8988T (cell line): ENCODE measurements at regions not wholly inside any gene's neighbourhood (a gene's known extent, or its start where the extent isn't known, plus 50 kb on each side); places are given as distances from the start of the nearest gene placed in this dataset.

ENCODE experiments used
- DNase-seq: peaks from one replicate; pipeline ENCODE4 v3.0.0; 2011

DNA sequence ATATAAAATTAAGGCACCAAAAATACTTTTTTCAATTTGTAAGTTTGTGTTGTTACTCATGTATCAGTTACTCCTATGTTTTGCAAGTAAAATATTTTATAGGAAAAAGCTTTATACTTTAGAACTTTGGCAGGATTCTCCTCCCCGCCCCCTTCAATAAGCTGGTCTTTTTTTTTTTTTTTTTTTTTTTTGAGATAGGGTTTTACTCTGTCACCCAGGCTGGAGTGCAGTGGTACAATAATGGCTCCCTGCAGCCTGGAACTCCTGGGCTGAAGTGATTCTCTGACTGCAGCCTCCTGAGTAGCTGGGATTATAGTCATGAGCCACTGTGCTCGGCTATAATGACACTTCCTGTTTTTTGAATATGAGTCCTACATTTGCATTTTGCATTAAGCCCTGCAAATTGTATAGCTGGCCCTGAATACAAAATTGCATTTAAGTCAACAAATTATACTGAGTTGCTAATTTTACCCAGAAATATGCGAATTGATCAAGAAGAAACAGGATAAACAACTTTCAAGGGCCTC lies 192.9 kb downstream of the PIK3R1 start:
- DNase-seq, result no peak

DNA sequence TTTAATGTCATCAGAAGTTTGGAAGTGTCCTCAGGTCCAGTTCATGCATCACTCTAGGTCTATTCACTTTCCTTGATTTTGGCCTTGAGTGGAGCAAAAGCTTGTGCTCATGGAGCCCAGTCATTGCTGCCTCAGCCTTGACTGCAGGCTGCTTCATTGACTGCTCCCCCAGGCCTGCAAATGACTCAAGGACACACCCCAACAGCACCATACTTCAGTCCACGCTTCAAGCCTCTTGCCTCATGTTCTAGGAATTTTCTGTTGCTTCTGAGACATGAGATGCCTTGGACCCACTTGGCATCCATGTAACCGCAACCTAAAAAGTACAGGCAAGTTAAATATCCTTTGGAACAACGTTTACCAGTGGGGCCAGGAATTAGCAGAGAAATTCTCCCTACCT lies 193.7 kb downstream of the PIK3R1 start:
- no peak for DNase-seq

DNA sequence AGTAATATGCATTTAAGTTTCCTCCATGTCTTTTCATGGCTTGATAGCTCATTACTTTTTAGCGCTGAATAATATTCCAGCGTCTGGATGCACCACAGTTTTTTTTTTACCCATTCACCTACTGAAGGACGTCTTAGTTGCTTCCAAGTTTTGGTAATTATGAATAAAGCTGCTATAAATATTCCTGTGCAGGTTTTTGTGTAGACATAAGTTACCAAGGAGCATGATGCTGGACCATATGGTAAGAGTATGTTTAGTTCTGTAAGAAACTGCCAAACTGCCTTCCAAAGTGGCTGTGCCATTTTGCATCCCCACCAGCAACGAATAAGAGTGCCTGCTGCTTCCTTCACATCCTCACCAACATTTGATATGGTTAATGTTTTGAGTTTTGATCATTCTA lies 195.6 kb downstream of the PIK3R1 start:
- DNase-seq, result no peak

DNA sequence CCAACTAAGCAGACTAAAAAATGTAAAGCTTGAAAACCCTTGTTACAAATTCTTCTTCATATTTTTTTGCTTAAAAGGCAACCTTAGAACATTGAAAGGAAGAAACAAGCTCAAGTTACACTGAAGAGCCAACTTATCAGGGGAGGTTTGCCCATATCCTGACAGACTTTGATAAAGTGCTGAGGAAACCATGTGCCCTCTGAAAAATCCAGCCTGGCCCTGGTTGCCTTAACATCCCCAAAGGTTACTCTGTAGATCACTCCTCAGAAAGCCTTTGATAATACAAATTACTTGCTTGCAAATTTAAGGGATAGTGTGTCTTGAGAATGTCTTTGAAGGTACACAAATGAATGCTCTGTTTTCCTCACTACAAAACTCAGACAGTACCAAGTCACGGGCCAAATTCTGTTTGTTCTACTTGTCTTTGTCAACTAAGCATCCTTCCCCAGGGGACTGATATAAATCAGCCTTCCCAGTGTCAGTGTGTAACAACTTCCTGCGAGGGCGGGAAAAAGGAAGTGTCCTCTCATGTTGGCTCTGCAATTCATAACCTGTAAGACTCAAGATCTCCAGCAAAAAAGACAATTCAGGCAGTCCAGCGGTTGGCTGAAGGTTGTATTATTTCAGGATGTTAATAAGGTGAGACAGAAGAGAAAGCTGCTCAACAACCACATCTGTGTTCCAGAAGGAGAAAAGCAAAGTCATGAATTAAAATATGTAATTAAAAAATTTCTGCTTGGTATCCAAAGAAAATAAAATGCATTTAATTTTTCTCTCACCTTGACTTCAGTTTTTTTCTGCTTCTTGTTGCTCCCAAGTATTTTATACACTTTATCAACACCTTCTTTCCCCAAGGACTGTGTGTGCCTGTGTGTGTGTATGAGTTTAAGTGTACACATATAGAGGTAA lies 199.9 kb downstream of the PIK3R1 start:
- no peak for DNase-seq

DNA sequence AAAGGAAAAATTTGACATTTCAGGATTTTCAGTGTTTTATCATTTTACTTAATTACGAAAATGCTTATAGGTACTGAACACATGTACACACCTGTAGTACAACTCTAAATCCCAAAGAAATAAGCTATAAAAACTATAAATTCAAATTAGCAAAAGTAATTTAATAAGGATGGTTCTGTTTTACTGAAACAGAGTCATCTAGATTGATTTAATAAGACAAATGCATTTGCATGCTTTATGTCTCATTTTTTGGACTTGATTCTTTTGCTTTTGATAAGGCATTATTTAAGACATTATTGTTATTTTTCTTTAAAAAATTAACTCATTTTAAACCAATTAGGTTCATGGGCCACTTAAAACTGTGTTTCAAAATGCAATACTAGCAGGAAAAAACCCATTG lies 201.2 kb downstream of the PIK3R1 start:
- no peak for DNase-seq

DNA sequence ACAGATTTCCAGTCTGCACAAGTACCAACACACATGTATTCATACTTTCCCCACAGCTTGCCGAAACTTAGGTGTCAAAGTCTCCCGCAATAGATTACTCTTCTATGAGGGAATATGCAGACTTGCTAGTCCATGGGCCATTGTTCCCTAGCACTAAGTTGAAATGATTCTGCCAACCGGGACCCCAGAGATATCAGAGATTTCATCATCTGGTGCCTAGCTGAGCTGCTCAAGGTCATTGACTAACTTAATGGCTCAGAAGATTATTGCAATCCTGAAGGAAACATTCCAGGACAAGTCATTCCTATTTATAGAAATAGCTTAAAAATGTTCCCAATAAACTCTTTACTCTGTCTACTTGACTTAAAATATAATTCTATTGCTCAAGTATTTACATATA lies 202.6 kb downstream of the PIK3R1 start:
- no peak for DNase-seq

DNA sequence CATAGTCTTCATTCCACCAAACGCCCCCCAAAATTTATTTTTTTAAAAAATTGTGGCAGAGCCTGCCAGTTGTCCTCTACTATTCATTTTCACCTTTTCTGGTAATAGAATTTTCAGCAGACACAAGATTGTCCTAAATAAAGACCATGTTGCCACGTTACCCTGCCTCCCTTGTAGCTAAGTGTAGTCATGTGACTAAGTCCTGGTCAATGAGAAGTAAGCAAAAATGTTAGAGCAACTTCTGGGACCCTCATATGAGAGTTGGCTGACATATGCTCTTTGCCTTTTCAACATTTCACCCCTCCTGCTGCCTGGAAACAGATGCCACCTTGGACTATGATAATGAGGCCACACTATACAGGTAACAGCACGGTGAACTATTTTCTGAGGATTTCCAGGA lies 203.1 kb downstream of the PIK3R1 start:
- DNase-seq, result no peak

DNA sequence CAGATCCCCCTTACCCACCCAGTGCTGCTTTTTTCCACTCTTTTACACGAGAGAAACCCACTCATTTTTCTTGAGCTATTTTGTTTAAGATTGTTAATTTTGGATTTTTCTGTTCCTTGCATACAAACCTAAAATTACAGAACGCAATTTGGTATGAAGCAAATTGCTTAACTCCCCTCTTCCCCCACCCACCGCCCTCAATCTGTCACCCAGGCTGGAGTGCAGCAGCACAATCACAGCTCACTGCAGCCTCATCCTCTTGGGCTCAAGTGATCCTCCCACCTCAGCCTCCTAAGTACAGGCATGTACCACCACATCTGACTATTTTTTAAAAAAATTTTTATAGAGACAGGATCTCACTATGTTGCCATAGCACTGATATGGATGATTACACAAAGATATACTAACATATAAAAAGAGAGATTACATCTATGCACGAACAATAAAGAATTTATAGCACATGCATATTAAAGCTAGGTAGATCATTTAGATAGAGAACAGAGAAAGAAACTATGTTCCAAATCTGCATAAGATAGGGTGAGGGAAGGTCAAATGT lies 203.6 kb downstream of the PIK3R1 start:
- DNase-seq, result no peak

DNA sequence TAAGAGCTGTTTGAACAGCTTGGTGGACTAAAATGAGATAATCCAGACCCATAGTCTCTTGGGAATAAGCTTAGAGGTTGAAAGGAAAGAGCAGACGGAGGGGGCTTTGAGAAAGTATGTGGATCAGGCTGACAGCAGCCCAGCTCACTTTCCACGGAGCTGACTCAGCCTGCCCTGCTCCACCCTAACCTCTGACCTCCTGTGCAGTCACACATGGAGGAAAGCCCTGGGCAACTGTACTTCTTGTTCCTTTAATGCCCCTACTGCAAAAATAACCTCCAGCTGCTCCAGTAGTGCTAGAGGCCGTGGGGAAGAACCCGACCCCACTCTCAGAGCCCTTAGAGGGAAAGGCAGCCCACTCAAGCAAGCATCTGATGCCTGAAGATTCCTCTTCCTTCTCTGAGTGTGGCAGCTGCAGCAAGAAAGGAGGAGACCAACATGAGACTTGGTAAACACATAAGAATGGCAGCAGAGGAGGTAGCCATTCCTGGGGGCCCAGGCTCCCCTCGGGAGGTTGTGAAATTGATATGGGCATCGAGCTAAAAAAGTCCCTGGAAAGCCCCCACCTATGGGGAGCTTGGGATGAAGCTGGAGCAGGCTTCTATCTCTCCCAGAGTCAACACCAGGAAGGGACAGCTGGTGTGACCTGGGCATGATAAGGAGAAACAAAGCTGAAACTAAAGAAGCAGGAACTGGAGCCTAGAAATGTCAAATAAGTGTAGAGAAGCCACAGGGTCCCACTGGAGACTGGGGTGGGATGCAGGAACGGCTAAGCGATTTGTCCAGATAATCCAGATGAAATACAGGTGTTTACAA lies 204.3 kb downstream of the PIK3R1 start:
- no peak for DNase-seq

DNA sequence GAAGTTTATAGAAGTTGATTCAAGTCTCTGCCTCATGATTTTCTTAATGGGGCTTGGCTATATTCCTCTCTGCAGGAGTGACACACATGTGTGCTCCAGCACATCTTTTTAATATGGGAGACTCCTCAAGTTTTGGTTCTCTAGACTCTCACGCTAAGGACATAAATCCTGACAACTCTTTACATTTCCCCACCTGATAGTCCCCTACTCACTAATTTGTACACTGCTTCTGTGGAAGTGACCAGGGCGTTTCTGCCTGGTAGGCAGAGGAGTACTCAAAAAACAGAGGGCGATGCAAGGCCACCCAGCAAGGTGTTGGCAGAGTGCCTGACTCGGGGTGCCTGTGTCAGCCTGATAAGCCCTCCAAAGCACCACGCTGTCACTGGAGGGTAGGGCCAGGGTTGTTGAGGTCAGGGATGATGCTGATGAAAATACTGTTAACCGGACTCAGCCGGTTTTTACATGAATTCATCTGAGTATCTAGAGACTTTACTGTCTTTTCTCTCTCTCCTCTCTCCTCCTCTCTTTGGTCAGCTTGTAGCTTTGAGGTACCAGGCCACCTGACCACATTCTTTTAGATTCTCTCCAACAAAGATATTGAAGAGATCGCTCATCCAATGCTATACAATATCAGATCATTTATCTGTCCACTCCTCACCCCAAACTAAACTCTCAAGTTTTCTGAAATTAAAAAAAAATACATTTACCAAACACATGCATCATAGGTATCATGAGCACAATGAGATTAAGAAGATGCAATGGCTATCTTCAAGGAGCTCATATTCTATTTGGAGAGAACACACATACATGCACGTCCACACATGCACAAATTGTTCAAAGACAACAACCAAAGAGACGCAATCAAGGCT lies 205.2 kb downstream of the PIK3R1 start:
- no peak for DNase-seq

DNA sequence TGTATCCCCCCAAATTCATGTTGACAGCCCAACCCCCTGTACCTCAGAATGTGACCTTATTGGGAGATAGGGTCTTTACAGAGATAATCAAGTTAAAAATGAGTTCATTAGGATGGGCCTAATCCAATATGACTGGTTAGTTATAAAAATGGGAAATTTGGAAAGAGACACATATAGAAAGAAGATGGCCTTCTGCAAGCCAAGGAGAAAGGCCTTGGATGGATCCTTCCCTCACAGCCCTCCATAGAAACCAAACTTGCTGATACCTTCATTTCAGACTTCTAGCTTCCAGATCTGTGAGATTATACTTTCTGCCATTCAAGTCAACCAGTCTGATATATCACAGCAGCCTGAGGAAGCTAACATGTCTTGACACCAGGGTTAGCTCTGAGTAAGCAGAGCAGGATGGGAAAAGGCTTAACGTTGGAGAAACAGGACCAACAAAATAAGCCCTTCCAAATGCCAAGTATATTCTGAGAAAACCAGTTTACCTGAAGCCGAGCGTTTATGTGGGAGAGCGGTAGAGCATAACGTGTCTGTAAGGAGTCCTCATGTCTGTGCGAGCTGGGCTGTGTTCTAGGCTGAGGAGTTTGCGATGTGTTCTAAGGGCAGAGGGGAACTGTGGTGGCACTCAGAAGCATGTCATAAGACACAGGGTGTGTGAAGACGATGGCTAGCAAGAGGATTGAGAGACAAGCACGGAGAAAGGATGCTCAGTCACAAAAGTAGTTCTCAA lies 206.1 kb downstream of the PIK3R1 start:
- DNase-seq, result no peak

DNA sequence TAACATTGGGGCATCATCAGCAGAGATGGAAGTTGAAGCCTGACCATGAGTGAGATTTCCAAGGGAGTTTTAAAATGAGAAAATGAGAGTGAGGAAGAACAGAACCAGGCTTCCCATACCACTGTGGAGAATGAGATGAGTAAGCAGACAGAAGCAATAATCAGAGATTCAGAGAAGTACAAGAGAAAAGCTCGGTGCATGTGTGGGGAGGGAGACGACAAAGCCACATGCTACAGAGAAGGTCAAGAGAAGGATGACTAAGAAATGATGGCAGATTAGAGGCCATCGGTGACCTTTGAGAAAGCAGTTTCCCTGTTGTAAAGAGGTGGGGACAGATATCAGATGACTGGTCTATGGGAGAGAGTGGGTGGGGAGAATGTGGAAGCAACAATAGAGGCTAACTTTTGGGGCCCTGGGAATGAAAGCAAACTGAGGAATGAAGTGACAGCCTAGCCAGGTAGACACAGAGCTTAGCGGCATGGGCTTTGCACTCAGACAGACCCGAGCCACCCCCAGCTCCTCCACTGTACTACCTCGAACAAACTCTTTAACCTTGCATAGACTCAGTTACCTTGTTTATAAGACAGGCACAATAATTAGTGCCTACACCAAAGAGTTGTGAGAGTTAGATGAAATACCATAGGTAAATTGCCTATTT lies 207.7 kb downstream of the PIK3R1 start:
- DNase-seq, result no peak

DNA sequence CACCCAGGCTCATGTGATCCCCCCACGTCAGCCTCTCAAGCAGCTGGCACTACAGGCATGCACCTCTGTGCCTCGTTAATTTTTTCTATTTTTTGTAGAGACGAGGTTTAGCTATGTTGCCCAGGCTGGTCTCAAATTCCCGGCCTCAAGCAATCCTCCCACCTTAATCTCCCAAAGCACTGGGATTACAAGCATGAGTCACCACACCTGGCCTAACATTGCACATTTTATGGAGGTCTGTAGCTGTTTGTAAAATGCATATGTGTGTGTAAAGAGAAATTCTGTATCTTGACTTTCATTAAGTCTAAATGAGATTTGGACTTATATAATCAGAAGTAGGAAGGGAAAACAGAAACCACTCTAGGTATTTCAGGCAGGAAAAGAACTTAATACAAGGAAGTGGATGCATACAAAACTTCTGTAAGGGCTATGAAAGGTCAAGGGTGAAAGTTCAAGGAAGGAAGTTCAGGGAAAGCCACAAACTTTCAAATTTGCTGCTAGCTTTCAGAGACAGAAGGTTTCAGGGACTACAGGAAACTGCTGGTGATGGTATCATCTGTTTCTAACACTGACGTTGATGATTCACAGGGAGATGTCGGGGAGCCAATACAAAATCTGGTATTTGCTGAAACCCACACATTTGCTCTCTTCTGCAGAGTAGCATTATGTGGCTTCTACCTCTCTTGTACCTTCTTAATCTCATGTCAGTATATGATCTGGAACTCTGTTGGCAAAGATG lies 209.4 kb downstream of the PIK3R1 start:
- DNase-seq, result no peak

DNA sequence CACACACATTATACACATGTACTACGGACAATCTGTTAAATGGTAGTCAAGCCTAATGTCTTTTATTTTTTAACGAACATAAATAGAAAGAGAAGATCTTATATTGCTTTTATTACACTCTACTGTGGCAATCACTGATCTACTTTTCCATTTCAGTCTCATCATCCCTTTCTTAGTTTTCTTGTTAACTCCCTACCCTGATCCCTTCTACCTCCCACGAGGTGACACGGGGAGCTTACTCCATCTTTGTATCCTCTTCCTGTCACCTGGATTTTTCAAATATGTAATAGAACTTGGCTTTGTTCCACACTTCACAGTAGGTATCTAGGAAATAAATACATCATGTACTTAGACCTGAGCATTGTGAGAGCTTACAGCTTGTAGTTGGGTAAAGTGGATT lies 211.0 kb downstream of the PIK3R1 start:
- no peak for DNase-seq

DNA sequence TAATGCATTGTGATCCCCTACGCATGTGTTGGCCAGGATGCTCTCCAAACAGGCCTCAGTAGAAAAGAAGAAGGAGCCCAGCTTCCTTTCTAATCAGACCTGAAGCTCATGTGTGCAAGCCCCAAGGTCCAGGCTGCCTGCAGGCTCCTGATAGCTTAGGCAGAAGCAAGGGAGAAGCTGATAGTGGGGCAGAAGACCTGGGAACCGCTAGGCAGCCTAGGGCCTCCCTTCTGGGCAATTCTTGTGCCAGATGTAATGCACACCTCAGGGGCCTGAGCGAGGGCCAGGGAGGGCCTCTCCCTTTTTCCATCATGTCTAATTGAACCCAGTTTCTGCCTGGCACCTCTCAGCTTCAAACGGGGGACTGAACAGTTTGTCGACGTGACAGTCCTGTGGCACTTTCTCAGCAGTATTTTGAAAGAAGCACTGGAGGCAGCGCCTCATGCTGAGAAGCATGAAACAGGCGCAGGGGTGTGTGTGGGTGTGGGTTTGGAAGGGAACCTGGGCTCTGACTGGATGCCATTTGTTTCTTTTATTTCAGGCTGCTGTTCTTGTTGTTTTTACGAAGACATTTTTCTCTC lies 212.8 kb downstream of the PIK3R1 start:
- no peak for DNase-seq

DNA sequence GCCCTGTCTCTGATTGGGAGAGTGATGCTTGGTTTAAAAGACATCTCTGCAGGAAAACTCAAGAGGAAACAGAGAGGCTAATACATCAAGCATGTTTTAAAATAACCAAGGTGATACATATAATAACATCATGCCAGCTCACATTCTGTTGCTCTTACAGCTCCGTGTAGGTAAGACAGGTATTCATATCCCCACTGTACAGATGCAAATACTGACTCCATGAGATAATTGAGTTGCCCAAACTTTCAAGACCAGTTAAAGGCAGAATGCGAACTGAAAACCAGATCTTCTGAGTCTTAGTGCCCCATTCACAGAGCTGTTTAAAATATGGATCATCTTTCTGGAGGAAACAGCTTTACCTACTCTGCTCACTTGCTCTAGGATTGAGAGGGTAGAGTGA lies 214.0 kb downstream of the PIK3R1 start:
- DNase-seq, result no peak

DNA sequence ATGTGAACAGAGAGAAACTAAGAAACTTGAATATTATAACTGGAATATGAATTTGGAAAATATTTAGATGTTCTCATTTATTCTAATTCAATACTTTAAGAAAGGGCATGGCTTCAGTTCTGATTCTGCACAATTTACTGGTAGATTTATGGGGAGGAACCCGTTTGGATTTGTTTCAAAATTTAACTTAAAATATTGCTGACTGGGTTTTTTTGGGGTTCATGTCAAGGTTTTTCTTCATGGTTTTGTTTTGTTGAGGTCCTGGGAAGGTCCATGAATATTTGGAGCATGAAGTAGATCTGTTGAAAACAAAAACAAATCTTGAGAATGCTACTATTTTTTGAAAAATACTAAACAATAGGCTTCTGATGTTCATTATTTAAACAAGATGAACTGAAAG lies 214.7 kb downstream of the PIK3R1 start:
- DNase-seq, result no peak

DNA sequence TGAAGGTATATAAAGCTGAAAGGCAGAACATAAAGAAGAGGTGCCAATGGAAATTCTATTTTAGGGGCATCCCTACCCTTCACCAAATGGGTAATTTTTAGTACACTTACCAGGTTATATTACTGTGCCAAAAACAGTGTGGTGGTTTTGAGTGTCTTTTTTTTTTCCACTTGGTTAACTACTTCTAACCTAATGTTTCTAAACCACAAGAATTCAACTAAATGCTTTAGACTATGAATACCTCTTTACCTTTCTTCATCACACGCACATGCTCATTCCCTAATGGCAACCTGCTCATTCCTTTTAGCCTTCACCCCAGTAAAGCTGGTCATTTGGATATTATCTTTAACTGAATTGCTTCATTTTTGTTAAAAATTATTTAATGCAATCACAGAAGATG lies 215.6 kb downstream of the PIK3R1 start:
- no peak for DNase-seq

DNA sequence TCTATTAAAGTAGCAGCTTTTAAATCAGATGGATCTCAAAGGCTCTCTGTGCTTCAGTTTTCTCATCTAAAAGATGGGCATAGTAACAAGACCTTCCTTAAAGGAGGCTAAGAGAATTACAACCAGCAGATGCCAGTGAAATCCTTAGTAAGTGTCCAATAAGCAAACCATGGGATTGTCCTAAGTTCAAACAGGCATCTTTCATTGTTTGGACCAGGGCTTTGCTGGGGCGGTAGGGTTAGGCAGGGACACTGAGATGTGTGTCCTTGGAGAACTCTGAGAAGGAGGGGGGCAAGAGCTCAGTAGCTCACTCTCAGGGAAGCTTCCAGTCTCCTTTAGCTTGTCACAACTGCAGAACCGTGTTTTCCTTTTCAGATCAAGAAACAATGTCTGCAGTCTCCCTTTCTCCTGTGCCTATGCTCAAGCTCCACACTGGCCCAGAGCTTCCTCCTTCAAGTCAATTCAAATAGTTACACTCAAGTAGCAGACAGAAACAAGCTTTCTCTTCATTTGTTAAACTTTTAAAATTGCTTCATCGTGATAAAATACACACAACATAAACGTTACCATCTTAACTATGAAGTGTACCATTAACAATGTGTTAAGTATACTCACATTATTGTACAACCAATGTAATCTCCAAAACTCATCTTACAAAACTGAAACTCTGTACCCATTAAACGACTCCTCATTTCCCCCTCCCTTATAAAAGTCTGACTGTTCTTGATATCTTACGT lies 216.2 kb downstream of the PIK3R1 start:
- DNase-seq, result no peak
